ENCODE measurements at regions not wholly inside any gene's neighbourhood (a gene's known extent, or its start where the extent isn't known, plus 50 kb on each side); places are given as distances from the start of the nearest gene placed in this dataset.

DNA sequence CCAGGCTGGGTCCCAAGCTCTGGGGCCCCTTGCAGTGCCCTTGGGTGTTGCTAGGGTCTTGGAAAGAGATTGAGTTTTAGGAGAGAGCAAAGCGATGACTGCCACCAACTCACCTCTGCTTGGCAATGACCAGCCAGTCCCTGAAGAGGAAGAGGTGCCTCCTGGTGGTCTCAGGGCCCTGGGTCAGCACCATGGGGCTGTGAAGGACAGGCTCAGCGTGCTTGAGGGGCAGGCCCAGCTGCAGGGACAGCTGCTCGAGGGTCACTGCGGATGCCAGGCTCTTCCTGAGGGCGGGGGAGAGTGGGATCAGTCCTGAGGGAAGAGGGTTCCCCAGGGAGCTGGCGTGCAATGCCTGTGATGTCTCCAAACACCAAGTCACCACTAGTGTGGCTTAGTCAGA lies 50.8 kb upstream of the TAGAP start:
- intact Hi-C loops (cut with micrococcal nuclease) (no loop called here), dilution Hi-C loops (cut with MboI; ENCODE audit: extremely low pct_ligation_motif_present, low sequenced_read_pairs) (no loop called here)
- FAIRE-seq = no peak
- no TSS peak for BruUV-seq (replicated peaks)
- no peak overlapping the region for H3K4me3 ChIP-seq (replicated peaks in 1 of 3; ENCODE audit: insufficient read depth in 1 of 3, low read depth in 1 of 3, low read length in 3 of 3)
- no peaks in the 10 kb centered on the region for H3K79me2 ChIP-seq (ENCODE audit: control insufficient read depth, insufficient read depth, low read length)
- H3K36me3 ChIP-seq (ENCODE audit: control insufficient read depth in 2 of 2, extremely low read depth in 1 of 2, insufficient read depth in 2 of 2, low read length in 2 of 2) = no peaks in the 10 kb centered on the region
- H4K20me1 ChIP-seq (replicated peaks; ENCODE audit: control insufficient read depth, extremely low read depth, insufficient read depth, low read length) = no peaks in the 10 kb centered on the region
- POLR2A ChIA-PET = no interaction called here
- H2AFZ ChIP-seq (ENCODE audit: low read depth, low read length) = no peak overlapping the region
- no peaks in the 10 kb centered on the region for H3K9me1 ChIP-seq (replicated peaks; ENCODE audit: control insufficient read depth, extremely low read depth, insufficient read depth, low read length)
- TF ChIP-seq GATA2 (IDR thresholded peaks at IDR 0.05; ENCODE audit: insufficient read depth, insufficient read length, low read depth, low read length) = no peak
- TF ChIP-seq JUN (IDR thresholded peaks at IDR 0.05; ENCODE audit: borderline replicate concordance, insufficient read depth, insufficient read length, low read depth) = no peak
- TF ChIP-seq CTCF (IDR thresholded peaks at IDR 0.05; ENCODE audit: extremely low read depth in 1 of 2, insufficient read depth in 1 of 2, low read depth in 1 of 2, low read length in 2 of 2) = no peak
- TF ChIP-seq EZH2 (IDR thresholded peaks at IDR 0.05; ENCODE audit: borderline replicate concordance, low read depth, low read length, severe bottlenecking) = no peak
- TF ChIP-seq POLR2A (IDR thresholded peaks at IDR 0.05; ENCODE audit: low read depth, low read length) = no peak
- TF ChIP-seq POLR2AphosphoS5 (IDR thresholded peaks at IDR 0.05; ENCODE audit: insufficient read depth, low read depth, low read length) = no peak
- no peak for TF ChIP-seq FOS (IDR thresholded peaks at IDR 0.05; ENCODE audit: borderline replicate concordance, insufficient read depth, low read length)
- TF ChIP-seq, protein P1, sequence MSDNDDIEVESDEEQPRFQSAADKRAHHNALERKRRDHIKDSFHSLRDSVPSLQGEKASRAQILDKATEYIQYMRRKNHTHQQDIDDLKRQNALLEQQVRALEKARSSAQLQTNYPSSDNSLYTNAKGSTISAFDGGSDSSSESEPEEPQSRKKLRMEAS (IDR thresholded peaks at IDR 0.05; ENCODE audit: insufficient read depth, insufficient read length) = no peak
- no peak for TF ChIP-seq MYC (IDR thresholded peaks at IDR 0.05; ENCODE audit: low read depth, low read length)
- H3K27ac ChIP-seq (ENCODE audit: insufficient read depth, low read depth, low read length) = no peak overlapping the region
- no peak overlapping the region for H3K9ac ChIP-seq (replicated peaks; ENCODE audit: extremely low read depth, insufficient read depth, low read length)
- no peaks in the 10 kb centered on the region for H3K4me1 ChIP-seq (ENCODE audit: control insufficient read depth, extremely low read depth, insufficient read depth, low read length)
- CTCF ChIA-PET = interaction anchor here (1.0 to 1.4 kb wide), 3 partner anchors 14 to 53 kb away, joined by 3 to 6 read pairs (median 5); no protein-coding TSS in a partner anchor
- H3K27me3 ChIP-seq (ENCODE audit: control insufficient read depth in 2 of 2, insufficient read depth in 2 of 2, low read length in 2 of 2) = peaks cover 0 to under 1% of the 10 kb centered on the region in 2 experiments
- no peak for DNase-seq (ENCODE audit: low read depth, low spot score)
- H3K4me2 ChIP-seq (ENCODE audit: insufficient read depth, low read length) = no peak overlapping the region
- H3K9me3 ChIP-seq (replicated peaks; ENCODE audit: control insufficient read depth, insufficient read depth, low read length) = no peaks in the 10 kb centered on the region
